ENCODE measurements at regions not wholly inside any gene's neighbourhood (a gene's known extent, or its start where the extent isn't known, plus 50 kb on each side); places are given as distances from the start of the nearest gene placed in this dataset.

DNA sequence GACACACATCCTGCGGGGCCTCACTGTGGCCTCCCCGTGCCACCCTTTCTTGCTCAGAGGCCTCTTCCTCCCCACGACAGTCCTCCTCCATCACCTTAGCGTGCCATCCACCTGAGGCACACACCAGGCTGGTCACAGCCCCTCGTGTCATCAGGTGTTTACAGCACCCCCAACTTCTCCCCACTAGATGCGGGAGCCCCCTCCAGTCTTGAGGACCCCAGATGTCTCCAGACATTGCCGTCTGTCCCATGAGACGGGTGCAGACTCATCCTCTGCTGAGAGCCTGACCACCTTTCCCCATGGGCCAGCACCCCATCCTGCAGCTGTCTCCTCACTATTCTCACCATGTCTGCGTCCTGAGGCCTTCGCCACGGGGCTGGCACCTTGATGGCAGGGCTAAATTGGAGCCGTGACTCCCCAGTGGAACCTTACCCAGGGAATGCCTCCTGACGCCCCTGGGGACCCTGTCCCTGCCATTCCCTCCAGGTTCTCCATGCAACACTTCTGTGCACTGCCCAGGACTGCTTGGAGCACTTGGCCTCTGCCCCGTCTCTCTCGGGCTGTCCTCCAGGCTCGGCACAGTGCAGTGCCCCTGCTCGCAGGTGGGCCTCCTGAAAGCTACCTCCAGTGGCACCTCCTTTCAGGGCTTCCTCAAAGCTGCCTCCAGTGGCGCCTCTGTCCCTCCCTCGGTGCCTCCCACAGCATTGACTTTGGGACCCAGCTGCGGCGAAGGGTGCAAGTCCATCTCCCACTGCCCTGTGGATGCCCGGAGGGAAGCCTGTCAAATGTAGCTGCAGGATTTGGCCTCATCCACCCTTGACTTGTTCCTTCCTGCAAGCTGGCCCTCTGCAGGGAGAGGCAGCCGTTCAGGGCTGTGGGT lies 1386.8 kb downstream of the BRD1 start:
- DNase-seq (ENCODE audit: low spot score) = no peak

DNA sequence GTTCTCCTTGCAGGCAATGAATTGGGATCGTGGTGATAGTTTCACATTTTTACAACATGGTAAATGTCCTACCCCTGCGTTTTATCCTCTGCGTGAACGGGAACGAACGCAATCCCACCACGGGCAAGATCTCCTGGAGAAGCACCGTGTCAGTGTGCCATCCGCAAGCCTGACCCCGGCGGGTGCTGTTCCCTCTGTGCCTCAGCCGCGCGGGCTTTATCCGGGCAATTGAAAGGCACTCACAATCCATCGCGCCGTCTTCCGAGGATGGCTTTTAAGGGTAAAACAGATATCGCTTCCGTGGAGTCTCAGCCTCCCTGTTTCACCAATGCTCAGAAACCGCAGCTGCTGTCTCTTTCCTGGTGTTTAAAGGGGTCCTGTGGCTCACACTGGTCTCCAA lies 1387.5 kb downstream of the BRD1 start:
- no peak for DNase-seq (ENCODE audit: low spot score)

DNA sequence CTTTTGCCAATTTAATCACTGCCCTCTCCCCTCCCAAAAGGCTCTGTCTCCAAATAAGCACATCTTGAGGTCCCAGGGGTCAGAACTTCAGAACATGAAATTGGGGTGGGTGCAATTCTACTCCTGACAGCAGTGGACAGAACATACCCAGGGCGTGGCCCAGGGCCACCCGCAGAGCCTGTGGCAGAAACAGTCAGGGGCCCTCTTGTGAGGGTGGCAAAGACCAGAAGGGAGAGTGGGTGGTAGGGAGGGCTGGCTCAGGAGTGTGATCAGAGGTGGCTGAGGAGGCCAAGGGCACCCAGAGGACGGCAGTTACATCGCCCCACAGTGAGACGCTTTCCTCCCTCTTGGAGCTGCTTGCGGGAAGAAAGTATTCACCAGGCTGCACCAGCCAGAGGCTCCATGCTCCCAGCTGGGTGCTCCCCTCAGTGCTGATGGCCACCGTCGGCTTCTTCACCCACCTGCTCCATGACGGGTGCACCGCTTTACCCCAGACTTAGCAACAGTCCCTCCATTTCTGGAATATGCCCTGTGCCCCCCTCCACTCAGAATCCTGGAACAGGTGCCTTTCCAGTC lies 1388.0 kb downstream of the BRD1 start:
- DNase-seq (ENCODE audit: low spot score) = no peak

DNA sequence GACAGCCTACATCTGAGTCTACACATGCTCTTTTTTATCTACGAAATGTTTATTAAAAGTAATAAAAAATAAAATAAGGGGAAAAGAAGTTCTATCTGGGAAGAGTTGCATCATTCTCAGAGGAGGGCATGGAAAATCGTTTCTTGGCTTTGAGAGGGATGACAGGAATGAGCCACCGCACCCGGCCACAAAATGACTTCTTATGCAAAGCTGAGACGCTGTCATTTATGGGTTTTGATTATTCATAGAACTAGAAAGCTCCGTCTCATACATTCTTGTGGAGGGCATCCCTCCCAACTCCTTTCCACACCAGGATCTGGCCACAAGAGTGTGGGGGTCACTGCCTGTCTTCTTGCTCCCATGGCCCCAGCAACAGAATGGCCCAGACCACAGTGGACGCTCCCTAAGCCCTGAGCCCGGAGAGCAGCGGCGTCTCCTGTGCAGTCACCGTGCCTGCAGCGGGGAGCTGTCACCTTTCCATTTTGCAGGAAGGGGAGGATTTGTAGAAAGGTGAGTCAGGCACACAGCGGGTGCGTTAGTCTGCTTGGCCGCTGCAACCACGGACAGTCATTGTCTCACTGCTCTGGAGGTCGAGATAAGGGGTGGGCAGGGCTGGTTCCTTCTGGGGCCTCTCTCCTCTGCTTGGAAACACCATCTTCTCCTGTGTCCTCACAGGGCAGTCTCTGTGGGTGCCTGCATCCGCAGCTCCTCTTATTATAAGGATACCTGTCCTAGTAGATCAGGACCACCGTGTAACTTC lies 1388.7 kb downstream of the BRD1 start:
- DNase-seq (ENCODE audit: low spot score) = no peak

DNA sequence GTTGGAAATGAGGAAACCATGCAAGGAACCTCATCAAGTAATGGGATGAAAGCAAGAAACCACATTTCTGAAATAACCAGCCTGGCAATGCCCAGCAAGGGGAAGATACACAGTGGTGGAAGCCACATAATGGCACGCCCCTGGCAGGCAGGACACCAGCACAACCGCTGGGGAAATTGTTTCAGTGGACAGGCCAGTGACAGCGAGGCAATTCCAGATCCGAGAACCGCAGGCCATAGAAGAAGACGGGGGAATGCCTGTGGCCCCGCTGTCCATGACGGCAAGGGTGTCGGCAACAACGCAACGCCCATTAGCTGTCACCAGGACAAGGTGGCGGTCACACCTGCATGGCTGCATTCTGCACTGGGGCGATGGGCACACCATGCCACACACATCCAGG lies 1389.6 kb downstream of the BRD1 start:
- DNase-seq (ENCODE audit: low spot score) = no peak

DNA sequence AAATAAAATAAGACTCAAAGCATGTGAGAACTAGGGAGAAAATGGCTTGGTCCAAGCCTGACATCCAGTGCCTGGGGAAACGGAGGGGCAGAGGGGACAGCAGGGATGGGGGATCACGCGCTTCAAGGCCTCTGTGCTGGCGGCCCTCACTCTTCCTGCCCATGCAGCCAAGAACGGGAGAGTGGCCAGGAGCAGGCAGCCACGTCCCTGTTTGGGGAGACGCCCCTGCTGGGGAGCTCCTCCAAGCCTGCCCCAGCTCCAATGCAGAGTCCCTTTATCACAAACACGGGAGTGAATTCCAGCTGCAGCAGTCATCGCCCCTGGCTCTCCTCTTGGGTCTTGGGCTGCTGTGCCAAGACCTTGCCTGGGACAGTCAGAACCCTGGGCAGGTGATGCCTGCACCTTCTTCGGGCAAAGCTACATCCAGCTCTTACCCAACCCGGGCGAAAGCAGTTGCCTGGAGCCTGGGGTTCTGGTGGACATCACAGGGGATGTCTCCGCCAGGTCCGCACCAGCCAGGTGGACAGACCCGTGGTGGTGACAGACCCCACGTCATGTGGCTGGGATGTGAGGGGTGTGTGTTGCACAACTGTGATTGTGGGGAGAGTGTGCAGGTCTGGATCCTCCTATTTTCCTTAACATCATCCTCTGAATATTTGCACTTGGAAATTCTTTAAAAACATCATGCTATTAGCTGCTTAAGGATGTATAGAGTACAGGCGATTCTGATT lies 1391.3 kb downstream of the BRD1 start:
- no peak for DNase-seq (ENCODE audit: low spot score)

DNA sequence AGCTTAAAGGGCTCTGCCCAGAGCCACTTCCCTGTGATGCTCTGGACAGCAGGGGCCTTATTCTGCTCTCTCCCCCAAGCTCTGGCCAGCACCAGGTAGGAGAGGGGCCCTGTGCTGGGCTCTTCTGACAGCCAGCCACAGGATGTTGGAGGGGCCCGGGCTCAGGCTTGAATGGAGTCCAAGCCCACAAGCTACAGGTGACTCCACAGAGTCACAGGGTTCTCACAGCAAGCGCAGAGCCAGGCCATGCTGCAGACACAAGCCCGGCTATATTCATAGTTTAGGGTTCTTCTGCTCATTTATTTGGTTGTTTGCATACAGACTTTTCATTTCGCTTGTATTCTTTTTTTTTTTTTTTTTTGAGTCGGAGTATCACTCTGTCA lies 1392.8 kb downstream of the BRD1 start:
- no peak for DNase-seq (ENCODE audit: low spot score)

DNA sequence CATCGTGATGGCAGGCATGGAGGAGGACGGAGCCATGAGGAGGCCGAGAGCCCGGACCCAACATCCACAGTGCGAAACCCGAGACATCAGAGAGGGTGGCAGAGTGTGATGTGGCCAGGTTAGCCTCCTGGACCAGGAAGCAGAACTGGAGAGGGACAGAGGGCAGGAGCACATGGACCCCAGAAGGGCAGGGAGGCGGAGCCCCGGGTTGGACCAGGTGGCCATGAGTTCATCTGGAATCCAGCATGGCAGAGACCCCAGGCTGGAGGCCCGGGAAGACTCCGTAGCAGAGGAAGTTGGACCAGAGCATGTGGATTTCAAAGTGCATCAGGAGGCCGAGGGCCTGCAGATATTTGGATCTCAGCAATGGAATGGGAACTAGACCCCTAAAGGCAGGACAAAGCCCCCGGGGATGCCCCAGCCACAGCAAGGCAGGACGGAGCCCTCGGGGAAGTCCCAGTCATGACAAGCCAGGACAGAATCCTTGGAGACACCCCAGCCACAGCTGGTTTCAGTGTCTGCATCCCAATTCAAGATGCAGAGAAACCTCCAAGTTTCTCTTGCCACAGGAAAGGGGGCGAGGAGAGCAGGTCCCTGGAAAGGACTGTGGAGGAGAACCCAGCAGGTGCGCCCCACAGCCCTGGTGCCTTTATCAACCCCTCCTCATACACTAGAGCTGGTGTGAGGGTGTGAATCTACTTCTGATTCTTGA lies 1393.4 kb downstream of the BRD1 start:
- DNase-seq (ENCODE audit: low spot score) = no peak

DNA sequence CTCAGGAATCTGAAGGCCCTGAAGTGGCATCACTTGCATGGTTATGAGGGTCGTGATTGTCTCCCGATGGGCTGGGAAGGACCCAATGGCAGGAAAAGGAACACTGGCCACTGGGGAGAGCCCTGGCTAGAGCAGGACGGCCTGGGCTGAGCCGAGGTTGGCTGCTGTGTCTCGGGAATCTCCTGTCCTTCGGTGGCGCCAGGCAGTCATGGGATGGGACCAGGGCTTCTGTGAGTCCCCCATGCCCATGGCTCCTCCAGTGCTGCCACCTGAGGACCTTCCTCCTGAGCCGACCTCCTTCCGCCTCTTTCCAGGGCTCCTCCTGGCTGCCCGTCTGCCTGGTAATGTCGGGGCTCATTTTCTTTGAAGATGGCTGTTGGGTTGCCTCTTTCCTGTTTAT lies 1394.0 kb downstream of the BRD1 start:
- no peak for DNase-seq (ENCODE audit: low spot score)

DNA sequence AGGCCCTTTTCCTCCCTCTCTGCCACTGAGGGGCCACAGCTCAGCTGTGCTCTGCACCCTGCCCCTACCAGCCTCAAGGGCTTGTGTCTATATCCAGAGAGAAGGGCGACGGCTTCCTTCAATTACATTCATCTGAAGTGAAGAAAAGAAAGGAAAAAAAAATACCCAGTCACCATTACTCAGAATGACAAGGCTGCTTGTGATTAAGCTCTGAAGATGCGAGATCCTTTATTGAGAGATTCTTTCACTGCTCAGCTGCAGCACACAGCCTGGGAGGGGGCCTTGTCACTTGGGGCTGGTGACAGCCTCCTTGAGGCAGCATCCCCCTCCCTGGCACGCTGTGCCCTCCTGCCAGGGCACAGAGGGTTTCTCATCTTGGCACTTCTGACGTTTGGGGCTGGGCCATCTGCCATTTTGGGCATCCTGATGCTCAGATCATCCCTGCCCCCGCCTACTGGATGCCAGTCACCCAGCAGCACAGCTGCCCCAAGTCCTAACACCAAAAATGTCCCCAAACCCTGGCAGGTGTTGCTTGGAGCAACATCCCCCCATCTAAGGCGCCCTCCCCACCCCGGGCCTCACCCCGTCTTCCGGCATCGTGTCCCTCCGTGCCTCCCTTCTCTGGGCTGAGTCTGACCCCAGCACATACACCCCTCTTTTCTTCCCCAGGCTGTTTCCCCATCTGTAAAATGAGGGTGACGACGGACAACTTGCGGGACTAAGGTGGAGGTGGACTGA lies 1394.7 kb downstream of the BRD1 start:
- no peak for DNase-seq (ENCODE audit: low spot score)

DNA sequence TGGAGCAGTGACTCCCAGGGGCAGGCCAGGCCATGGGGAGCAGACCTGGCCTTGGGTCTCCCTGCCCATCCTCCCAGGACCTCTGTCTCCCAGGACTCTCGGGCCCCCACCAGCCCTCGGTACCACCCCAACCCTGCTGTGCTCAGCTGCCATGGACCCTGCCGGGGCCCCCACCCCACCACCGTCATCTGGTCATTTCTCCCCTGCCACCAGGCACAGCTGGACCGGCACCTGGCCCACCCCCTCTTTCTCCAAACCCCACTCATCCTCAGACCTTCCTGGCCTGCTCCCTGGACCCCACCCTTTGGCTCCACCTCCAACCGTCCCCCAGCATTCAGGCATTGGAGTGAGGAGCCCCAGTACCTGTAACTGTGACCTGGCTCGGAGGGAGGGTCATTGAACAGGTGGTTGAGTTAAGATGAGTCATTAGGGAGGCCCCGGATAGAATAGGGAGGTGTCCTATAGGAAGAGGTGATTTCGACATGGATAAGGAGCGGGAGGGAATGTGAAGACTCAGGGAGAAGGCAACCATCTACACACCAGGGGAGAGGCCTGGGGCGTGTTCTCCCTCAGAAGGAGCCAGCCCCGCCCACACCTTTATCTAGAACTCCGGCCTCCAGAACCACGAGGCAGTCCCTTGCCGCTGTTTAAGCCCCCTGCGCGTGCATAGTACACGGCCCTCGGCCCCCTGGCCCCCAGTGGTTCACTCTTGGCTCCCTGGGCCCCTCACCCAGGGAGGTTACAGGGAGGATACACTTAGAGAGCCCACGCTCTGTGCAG lies 1395.9 kb downstream of the BRD1 start:
- no peak for DNase-seq (ENCODE audit: low spot score)

DNA sequence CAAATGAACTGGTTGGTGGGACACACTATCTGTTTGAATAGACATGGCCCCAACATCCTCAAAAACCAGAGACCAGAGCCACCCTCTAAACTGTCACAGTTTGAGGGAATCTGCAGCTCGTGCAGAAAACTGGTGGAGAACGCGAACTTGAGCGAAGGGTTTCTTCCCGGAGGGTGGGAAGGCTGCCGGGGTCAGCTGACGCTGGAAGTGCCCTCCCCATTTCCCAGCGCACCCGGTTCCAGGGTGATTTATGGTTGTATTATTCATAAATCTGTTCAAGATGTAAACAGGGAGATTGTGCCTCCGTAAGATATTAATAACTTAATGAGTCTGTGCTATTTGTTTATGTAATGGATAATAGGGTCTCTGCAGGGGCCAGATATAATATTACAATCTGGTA lies 1396.7 kb downstream of the BRD1 start:
- no peak for DNase-seq (ENCODE audit: low spot score)

DNA sequence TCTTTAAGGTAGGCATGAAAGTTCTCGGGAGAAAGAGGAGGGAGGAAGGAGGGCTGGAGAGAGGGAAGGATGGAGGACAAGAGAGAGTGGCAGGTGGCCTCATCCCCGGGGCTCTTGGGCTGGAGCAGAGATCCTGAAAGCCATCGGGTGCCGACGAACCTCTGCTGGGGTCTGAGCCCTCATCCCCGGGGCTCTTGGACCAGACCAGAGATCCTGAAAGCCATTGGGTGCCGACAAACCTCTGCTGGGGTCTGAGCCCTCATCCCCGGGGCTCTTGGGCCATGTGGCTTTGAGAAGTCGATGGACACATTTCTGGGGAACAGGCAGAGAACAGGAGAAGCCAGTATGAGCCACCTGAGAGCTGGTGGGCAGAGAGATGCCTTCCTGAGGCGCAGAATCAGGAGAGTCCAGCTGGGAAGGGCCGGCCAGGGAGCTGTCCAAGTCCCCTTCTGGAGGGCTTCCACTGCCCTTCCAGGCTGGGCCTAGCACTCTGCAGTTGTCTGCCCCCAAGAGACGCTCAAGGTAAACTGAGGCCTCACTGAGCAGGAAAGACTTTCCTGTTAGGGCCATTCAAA lies 1398.1 kb downstream of the BRD1 start:
- no peak for DNase-seq (ENCODE audit: low spot score)

DNA sequence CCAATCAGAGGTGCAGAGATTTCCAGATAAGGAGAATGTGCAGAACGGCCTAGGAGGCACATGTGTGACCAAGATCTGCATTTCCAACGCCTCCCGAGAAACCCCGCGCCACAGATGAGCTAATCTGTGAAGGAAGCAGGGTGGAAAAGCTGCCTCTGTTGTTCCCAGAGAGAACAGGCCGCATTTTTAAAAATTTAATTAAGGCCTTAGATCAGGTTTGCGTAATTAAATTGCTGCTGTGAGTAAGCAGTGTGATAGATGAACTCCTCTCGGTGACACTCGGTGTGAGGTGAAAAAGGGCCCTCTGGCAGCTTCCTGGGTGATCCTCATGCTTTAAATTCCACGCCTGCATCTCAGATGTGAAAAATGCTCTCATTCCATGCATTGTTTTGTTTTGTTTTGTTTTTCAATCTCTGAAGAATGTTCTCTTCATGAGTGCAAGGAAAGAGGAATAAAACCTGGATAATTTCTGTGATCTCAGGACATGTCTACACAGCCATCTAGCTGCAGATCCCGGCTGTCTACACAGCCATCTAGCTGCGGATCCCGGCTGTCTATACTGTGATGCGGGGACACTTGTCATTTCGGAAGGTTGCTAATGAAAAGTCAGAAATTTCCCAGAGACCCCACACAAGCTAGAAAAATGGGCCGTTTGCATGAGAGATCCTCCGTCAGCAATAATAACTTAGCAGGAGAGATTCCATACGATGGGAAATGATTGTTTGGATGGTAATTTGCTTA lies 1398.9 kb downstream of the BRD1 start:
- DNase-seq (ENCODE audit: low spot score) = no peak

DNA sequence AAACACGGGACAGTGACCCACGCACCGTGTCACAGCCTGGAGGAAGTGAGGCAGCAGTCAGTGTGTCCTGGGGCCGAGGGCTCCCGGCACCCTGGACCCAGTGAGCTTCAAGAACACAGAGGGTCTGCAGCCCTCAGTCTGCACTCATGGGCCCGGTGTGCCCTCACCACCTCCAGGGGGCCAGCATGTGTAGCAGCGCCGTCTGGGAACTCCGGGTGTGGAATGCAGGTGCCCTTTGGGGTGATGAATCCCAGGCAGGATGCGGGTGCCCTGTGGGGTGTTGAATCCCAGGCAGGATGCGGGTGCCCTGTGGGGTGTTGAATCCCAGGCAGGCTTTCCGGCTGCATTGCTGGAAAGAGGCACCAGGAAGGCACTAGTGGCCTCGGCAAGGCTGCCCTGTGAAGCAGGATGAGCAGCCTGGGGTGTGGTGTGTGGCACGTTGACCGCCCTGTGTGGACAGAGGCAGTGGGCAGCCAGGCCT lies 1399.9 kb downstream of the BRD1 start:
- DNase-seq (ENCODE audit: low spot score) = no peak

DNA sequence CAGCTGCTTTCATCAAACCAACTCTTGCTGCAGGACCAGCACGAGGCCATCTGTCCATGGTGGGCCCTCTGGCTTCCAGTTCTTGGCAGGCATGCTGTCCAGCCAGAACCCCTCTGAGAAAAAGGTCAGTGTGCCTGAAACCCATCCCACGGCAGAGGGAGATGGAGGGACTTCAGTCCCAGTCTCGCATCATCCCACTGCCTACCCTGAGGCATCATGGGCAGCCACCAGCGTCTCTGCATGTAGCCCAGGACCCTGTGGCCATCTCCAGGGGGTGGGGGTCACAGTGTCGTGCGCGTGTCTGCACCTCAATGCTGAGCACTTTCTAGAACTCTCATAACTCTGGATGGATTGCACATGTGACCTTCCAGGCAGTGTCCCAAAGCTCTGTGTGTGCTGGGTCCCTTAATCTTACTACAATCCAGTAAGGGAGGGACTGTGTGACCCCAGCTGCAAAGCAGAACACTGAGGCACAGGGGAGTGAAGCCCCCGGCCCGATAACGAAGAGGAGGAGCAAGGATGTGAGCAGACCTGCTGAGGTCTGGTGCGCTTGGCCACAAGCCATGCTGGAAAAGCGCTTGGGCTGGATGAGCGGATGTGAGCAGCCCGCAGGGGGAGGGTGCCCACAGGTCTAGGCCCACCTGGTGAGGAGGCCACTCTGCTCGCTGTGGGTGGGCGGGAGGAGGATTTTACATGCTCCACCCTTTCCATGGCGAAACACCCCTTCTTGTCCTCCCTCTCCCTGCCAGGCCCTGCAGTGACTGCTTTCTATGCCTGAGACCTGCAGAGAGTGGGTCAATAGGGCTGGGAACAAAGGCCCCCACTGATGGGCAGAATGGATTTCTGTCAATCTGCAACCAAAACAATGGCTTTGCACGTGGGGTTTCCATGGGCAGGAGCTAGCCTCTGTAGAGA lies 1401.0 kb downstream of the BRD1 start:
- DNase-seq (ENCODE audit: low spot score) = no peak

DNA sequence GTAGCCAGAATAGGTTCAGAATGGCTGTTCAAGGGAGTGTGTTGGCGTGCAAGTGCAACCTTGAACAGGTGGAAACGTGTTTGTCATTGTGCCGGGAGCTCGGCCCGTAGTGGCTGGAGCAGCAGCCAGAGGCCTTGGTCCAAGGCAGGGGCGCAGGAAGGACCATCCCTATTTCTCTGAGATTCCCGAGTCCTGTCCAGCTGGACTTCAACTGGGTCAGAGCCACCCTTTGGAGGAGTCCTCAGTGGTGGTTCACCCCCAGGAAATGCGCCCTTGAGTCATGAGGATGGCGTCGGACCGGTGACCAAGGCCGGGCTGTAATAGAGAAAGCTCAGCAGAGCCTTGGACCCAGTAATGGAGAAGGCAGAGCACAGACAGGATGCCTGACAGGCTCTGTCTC lies 1402.0 kb downstream of the BRD1 start:
- DNase-seq (ENCODE audit: low spot score) = no peak

DNA sequence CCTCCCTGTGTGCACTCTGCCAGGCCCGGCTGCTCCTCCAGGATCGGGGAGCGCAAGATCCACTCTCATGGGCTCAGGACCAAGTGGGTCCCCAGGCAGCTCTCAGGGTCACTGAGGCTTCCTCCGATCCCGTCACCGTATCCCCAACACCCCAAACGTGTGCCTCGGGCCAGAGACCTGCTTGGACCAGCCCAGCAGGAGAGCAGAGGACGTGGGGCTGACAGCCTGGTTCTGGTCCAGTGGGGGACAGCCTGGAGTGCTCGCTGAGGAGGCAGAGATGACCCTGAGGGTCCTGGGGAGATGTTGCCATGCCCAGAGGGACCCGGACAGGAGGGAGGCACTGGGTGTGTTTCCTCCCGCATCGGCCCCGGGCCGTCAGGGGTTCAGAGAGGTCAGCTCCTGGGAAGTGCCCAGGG lies 1402.6 kb downstream of the BRD1 start:
- DNase-seq (ENCODE audit: low spot score) = no peak
